ENCODE measurements at regions not wholly inside any gene's neighbourhood (a gene's known extent, or its start where the extent isn't known, plus 50 kb on each side); places are given as distances from the start of the nearest gene placed in this dataset.

DNA sequence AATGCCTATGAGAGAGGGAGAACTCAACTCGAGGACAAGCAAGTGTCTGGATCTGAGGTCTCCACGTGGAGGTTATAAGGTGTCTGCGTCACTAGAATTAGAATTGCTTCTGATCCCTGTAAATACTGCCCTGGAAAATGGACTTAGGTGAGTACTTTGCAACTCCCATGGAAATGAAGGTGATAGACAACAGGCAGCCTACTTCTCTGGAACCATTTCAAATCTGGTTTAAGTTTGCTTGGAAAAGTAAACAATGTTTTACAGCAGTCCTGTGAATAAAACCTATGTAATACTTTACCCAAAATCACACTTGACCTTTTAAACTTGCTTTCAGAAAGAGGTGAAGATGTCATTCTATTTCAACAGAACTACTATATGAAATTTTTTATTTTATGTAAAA, 70.1 kb upstream of the TENT5A start:
- TF ChIP-seq, protein P1, sequence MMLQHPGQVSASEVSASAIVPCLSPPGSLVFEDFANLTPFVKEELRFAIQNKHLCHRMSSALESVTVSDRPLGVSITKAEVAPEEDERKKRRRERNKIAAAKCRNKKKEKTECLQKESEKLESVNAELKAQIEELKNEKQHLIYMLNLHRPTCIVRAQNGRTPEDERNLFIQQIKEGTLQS (IDR thresholded peaks at IDR 0.05), result peak; percentile 24
- TF ChIP-seq, protein P2, sequence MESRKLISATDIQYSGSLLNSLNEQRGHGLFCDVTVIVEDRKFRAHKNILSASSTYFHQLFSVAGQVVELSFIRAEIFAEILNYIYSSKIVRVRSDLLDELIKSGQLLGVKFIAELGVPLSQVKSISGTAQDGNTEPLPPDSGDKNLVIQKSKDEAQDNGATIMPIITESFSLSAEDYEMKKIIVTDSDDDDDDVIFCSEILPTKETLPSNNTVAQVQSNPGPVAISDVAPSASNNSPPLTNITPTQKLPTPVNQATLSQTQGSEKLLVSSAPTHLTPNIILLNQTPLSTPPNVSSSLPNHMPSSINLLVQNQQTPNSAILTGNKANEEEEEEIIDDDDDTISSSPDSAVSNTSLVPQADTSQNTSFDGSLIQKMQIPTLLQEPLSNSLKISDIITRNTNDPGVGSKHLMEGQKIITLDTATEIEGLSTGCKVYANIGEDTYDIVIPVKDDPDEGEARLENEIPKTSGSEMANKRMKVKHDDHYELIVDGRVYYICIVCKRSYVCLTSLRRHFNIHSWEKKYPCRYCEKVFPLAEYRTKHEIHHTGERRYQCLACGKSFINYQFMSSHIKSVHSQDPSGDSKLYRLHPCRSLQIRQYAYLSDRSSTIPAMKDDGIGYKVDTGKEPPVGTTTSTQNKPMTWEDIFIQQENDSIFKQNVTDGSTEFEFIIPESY (IDR thresholded peaks at IDR 0.05), result peak; percentile 30
- peak; percentile 30 for TF ChIP-seq SP1 (IDR thresholded peaks at IDR 0.05)
- peak; percentile 56 to 80 for TF ChIP-seq RXRA (IDR thresholded peaks at IDR 0.05)
- TF ChIP-seq NR2F2 (IDR thresholded peaks at IDR 0.05), result no peak
- TF ChIP-seq YY1 (IDR thresholded peaks at IDR 0.05), result peak; percentile 43
- TF ChIP-seq FOXA1 (IDR thresholded peaks at IDR 0.05), result peak; percentile 70
- no peak for TF ChIP-seq EGR1 (IDR thresholded peaks at IDR 0.05; ENCODE audit: low read depth in 2 of 2)
- peak in 1 of 2 donors; percentile 34 for TF ChIP-seq JUND (IDR thresholded peaks at IDR 0.05)
- TF ChIP-seq, protein P3, sequence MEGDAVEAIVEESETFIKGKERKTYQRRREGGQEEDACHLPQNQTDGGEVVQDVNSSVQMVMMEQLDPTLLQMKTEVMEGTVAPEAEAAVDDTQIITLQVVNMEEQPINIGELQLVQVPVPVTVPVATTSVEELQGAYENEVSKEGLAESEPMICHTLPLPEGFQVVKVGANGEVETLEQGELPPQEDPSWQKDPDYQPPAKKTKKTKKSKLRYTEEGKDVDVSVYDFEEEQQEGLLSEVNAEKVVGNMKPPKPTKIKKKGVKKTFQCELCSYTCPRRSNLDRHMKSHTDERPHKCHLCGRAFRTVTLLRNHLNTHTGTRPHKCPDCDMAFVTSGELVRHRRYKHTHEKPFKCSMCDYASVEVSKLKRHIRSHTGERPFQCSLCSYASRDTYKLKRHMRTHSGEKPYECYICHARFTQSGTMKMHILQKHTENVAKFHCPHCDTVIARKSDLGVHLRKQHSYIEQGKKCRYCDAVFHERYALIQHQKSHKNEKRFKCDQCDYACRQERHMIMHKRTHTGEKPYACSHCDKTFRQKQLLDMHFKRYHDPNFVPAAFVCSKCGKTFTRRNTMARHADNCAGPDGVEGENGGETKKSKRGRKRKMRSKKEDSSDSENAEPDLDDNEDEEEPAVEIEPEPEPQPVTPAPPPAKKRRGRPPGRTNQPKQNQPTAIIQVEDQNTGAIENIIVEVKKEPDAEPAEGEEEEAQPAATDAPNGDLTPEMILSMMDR (IDR thresholded peaks at IDR 0.05; ENCODE audit: low read depth, low read length, missing input control), result no peak
- TF ChIP-seq, protein P4, sequence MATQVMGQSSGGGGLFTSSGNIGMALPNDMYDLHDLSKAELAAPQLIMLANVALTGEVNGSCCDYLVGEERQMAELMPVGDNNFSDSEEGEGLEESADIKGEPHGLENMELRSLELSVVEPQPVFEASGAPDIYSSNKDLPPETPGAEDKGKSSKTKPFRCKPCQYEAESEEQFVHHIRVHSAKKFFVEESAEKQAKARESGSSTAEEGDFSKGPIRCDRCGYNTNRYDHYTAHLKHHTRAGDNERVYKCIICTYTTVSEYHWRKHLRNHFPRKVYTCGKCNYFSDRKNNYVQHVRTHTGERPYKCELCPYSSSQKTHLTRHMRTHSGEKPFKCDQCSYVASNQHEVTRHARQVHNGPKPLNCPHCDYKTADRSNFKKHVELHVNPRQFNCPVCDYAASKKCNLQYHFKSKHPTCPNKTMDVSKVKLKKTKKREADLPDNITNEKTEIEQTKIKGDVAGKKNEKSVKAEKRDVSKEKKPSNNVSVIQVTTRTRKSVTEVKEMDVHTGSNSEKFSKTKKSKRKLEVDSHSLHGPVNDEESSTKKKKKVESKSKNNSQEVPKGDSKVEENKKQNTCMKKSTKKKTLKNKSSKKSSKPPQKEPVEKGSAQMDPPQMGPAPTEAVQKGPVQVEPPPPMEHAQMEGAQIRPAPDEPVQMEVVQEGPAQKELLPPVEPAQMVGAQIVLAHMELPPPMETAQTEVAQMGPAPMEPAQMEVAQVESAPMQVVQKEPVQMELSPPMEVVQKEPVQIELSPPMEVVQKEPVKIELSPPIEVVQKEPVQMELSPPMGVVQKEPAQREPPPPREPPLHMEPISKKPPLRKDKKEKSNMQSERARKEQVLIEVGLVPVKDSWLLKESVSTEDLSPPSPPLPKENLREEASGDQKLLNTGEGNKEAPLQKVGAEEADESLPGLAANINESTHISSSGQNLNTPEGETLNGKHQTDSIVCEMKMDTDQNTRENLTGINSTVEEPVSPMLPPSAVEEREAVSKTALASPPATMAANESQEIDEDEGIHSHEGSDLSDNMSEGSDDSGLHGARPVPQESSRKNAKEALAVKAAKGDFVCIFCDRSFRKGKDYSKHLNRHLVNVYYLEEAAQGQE (IDR thresholded peaks at IDR 0.05), result peak; percentile 13
- TF ChIP-seq TAF1 (conservative IDR thresholded peaks at IDR 0.05), result no peak
- TF ChIP-seq FOXA2 (IDR thresholded peaks at IDR 0.05), result peak; percentile 89
- no peak for TF ChIP-seq GABPA (IDR thresholded peaks at IDR 0.05 in 1 of 2, conservative IDR thresholded peaks at IDR 0.05 in 1 of 2)
- TF ChIP-seq RAD21 (IDR thresholded peaks at IDR 0.05), result peak; percentile 26 to 34
- TF ChIP-seq, protein P5, sequence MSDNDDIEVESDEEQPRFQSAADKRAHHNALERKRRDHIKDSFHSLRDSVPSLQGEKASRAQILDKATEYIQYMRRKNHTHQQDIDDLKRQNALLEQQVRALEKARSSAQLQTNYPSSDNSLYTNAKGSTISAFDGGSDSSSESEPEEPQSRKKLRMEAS (IDR thresholded peaks at IDR 0.05), result no peak
- peak; percentile 46 to 57 for TF ChIP-seq HNF4A (conservative IDR thresholded peaks at IDR 0.05)
- no peak for TF ChIP-seq HNF4G (IDR thresholded peaks at IDR 0.05)
- no peak overlapping the region for H3K9ac ChIP-seq (ENCODE audit: low read depth in 1 of 2, low read length in 2 of 2)
- 62% methylated on average over 3 of the region's 3 CpGs for WGBS
- H3K9me3 ChIP-seq (ENCODE audit: control insufficient read depth in 4 of 4, low read length in 3 of 4), result no peaks in the 10 kb centered on the region
- H3K4me1 ChIP-seq (ENCODE audit: control insufficient read depth in 4 of 4, insufficient read depth in 4 of 4, low read length in 3 of 4), result peaks cover 0 to 13% (median 6%) of the 10 kb centered on the region in 4 donors
- no peak overlapping the region for H3K27ac ChIP-seq (ENCODE audit: low read depth in 1 of 2, low read length in 2 of 2)
- no peak for DNase-seq (ENCODE audit: low spot score)
- H3K36me3 ChIP-seq (ENCODE audit: control insufficient read depth in 4 of 4, insufficient read depth in 3 of 4, low read depth in 1 of 4, low read length in 3 of 4), result no peaks in the 10 kb centered on the region
- no peak overlapping the region for H3K4me3 ChIP-seq (ENCODE audit: low read depth in 1 of 3, low read length in 3 of 3)
- H3K27me3 ChIP-seq (ENCODE audit: control insufficient read depth in 4 of 4, insufficient read depth in 4 of 4, low read length in 3 of 4), result no peaks in the 10 kb centered on the region

Data from liver (tissue), 8 donors.